ENCODE measurements at regions not wholly inside any gene's neighbourhood (a gene's known extent, or its start where the extent isn't known, plus 50 kb on each side); places are given as distances from the start of the nearest gene placed in this dataset.

GRCh38 chr2:19503406-19503805 lies 145.0 kb upstream of the OSR1 start:
- TF ChIP-seq, protein P1, sequence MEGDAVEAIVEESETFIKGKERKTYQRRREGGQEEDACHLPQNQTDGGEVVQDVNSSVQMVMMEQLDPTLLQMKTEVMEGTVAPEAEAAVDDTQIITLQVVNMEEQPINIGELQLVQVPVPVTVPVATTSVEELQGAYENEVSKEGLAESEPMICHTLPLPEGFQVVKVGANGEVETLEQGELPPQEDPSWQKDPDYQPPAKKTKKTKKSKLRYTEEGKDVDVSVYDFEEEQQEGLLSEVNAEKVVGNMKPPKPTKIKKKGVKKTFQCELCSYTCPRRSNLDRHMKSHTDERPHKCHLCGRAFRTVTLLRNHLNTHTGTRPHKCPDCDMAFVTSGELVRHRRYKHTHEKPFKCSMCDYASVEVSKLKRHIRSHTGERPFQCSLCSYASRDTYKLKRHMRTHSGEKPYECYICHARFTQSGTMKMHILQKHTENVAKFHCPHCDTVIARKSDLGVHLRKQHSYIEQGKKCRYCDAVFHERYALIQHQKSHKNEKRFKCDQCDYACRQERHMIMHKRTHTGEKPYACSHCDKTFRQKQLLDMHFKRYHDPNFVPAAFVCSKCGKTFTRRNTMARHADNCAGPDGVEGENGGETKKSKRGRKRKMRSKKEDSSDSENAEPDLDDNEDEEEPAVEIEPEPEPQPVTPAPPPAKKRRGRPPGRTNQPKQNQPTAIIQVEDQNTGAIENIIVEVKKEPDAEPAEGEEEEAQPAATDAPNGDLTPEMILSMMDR (IDR thresholded peaks at IDR 0.05; ENCODE audit: borderline replicate concordance, control extremely low read depth, extremely low read depth, insufficient read depth, missing control alignments): no peak
- in situ Hi-C loops (cut with MboI; ENCODE audit: low sequenced_read_pairs, unreplicated experiment): no loop called here
- DNase-seq (ENCODE audit: low spot score): no peak

- DNase-seq (ENCODE audit: low spot score): no peak
- TF ChIP-seq, protein P1 (IDR thresholded peaks at IDR 0.05; ENCODE audit: borderline replicate concordance, control extremely low read depth, extremely low read depth, insufficient read depth, missing control alignments): no peak
- in situ Hi-C loops (cut with MboI; ENCODE audit: low sequenced_read_pairs, unreplicated experiment): no loop called here
Measured at GRCh38 chr2:19500126-19500525, 141.7 kb upstream of the OSR1 start.

- TF ChIP-seq, protein P1 (IDR thresholded peaks at IDR 0.05; ENCODE audit: borderline replicate concordance, control extremely low read depth, extremely low read depth, insufficient read depth, missing control alignments): no peak
- in situ Hi-C loops (cut with MboI; ENCODE audit: low sequenced_read_pairs, unreplicated experiment): no loop called here
- DNase-seq (ENCODE audit: low spot score): no peak
Measured at GRCh38 chr2:19496646-19497045, 138.2 kb upstream of the OSR1 start.

GRCh38 chr2:19494241-19494640 lies 135.8 kb upstream of the OSR1 start:
- in situ Hi-C loops (cut with MboI; ENCODE audit: low sequenced_read_pairs, unreplicated experiment): no loop called here
- TF ChIP-seq, protein P1 (IDR thresholded peaks at IDR 0.05; ENCODE audit: borderline replicate concordance, control extremely low read depth, extremely low read depth, insufficient read depth, missing control alignments): no peak
- no peak for DNase-seq (ENCODE audit: low spot score)

- TF ChIP-seq, protein P1 (IDR thresholded peaks at IDR 0.05; ENCODE audit: borderline replicate concordance, control extremely low read depth, extremely low read depth, insufficient read depth, missing control alignments): no peak
- no peak for DNase-seq (ENCODE audit: low spot score)
- in situ Hi-C loops (cut with MboI; ENCODE audit: low sequenced_read_pairs, unreplicated experiment): no loop called here
Measured at GRCh38 chr2:19491796-19492195, 133.4 kb upstream of the OSR1 start.

DNA sequence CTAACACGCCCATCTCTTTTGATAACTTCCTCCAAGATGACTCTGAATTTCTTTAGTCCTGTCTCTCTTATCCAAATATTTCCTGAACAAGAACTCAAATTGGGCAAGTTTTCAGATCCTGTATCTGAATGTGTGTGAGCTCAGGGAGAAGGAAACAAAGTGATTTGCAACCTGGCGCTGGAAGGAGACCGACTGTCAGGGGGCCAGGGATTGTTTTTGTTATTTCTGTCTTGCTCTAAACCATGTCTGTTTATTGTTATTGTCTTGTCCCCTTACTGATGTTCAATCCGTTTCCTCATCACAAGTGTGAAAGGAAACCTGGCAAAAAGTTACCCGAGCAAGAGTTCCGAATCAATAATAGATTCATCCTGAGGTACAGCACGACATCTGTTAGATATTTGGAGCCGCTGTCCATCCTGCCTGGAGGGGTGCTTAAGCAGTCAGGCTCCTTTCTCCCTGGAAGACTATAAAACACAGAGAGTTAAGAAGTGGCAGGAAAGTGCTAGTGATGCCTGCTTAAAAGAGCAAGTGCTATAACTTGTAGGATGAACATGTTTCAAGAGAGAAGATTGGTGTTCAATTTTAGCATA lies 132.5 kb upstream of the OSR1 start:
- TF ChIP-seq, protein P1 (IDR thresholded peaks at IDR 0.05; ENCODE audit: borderline replicate concordance, control extremely low read depth, extremely low read depth, insufficient read depth, missing control alignments): no peak
- in situ Hi-C loops (cut with MboI; ENCODE audit: low sequenced_read_pairs, unreplicated experiment): no loop called here
- DNase-seq (ENCODE audit: low spot score): no peak
